ENCODE measurements at regions not wholly inside any gene's neighbourhood (a gene's known extent, or its start where the extent isn't known, plus 50 kb on each side); places are given as distances from the start of the nearest gene placed in this dataset.

DNA sequence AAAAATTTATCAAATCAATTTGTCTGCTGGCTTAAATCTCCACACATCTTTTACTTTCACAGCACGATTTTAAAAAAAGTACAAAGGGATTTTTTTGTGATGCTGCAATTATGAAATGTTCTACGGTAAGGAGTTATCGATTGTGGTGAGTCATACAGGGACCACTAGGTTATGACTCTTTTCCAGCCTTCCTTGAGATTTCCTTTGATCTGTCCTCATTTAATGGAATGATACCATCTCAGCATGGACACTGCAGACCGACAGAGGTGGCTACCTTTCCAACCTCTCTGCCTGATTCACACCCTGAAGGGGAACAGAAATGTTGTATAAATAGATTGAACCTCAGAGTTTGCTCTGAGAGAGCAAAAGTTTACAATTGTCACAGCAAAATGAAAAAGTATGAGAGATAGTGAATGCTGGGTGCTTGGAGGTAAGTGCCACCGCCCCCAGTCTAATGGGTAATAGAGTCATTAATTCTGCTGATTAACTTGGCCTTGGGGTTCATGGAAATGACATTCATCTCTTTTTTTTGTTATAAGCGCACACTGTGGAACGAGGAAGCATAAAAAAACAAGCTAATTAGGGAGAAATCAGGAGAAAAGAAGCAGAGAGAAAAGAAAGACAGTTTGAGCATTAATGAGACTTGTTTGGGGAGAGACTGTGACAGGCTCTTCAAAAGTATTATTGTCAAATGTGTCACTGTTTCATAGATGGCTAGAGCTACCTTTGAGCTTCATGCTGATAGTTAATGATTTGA is 306.0 kb downstream of the RNF144B start:
- H3K4me1 Mint-ChIP-seq (ENCODE audit: low read depth), result no peaks in the 10 kb centered on the region
- no peak for DNase-seq

GRCh38 chr6:18693881-18694280 is 306.7 kb downstream of the RNF144B start:
- no peaks in the 10 kb centered on the region for H3K4me1 Mint-ChIP-seq (ENCODE audit: low read depth)
- H3K36me3 Mint-ChIP-seq (ENCODE audit: insufficient read depth in 2 of 2), result no peaks in the 10 kb centered on the region
- ATAC-seq (replicated peaks in 1 of 2), result no peak
- H3K4me3 Mint-ChIP-seq, result no peak overlapping the region
- H3K9me3 Mint-ChIP-seq, result no peaks in the 10 kb centered on the region
- H3K27me3 Mint-ChIP-seq (ENCODE audit: low read depth), result no peaks in the 10 kb centered on the region
- H3K27ac Mint-ChIP-seq, result no peak overlapping the region
- DNase-seq, result no peak

More for the DNA sequence above, 306.0 kb downstream of the RNF144B start:
- Mint-ChIP-seq H3K27me3 (ENCODE audit: low read depth) (no peaks in the 10 kb centered on the region), H3K4me3 (no peak overlapping the region), H3K36me3 (ENCODE audit: insufficient read depth in 2 of 2) (no peaks in the 10 kb centered on the region), H3K9me3 (no peaks in the 10 kb centered on the region), H3K27ac (no peak overlapping the region)
- no peak for ATAC-seq (replicated peaks in 1 of 2)

GRCh38 chr6:18703546-18703945 is 316.4 kb downstream of the RNF144B start:
- Mint-ChIP-seq H3K27me3 (ENCODE audit: low read depth) (no peaks in the 10 kb centered on the region), H3K4me3 (no peak overlapping the region), H3K4me1 (ENCODE audit: low read depth) (no peaks in the 10 kb centered on the region), H3K36me3 (ENCODE audit: insufficient read depth in 2 of 2) (peaks cover 0 to 1% of the 10 kb centered on the region in 2 donors), H3K9me3 (peaks cover 6 to 7% of the 10 kb centered on the region in 2 donors), H3K27ac (no peak overlapping the region)
- DNase-seq (no peak), ATAC-seq (replicated peaks in 1 of 2) (no peak)

DNA sequence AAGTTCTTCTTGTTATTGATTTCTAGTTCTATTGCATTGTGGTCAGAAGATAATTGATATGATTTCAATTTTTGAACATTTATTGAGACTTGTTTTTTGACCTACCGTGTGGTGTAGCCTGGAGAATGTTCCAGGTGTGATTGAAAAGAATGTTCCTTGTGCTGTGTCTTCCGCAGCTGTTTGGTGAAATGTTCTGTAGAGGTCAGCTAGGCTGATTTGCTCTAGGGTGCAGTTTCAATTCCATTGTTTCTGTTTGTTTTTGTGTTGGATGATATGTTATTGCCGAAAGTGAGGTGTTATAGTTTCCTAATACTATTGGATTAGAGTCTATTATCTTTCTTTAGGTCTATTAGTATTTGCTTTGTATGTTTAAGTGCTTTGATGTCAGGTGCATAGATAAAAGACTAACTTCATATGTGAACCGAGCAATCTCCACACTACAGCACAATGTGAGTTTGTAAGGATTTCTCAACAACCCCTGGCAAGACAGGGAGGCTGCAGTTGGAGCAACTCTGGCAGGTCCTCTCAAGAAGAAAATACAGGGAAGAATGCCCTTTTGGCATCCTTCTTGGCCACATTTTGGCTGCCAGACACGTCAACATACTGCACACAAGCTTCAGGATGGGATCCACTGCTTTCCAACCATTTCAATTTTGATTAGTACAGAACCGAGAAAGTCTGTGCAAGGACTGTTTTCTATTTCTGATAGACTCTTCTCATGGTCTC is 320.7 kb downstream of the RNF144B start:
- Mint-ChIP-seq H3K27me3 (ENCODE audit: low read depth) (peaks cover 5% of the 10 kb centered on the region), H3K36me3 (ENCODE audit: insufficient read depth in 2 of 2) (peaks cover 1% of the 10 kb centered on the region in 2 donors)

GRCh38 chr6:18712595-18712994 is 325.4 kb downstream of the RNF144B start:
- Mint-ChIP-seq H3K4me3 (no peak overlapping the region), H3K27me3 (ENCODE audit: low read depth) (peaks cover 5% of the 10 kb centered on the region), H3K27ac (no peak overlapping the region), H3K9me3 (peaks cover 2 to 3% of the 10 kb centered on the region in 2 donors), H3K36me3 (ENCODE audit: insufficient read depth in 2 of 2) (peaks cover 0 to 1% of the 10 kb centered on the region in 2 donors), H3K4me1 (ENCODE audit: low read depth) (no peaks in the 10 kb centered on the region)
- no peak for DNase-seq
- no peak for ATAC-seq (replicated peaks in 1 of 2)

More for the DNA sequence above, 320.7 kb downstream of the RNF144B start:
- H3K27ac Mint-ChIP-seq, result no peak overlapping the region
- ATAC-seq (replicated peaks in 1 of 2) (no peak), DNase-seq (no peak)
- H3K9me3 Mint-ChIP-seq, result peaks cover 6 to 7% of the 10 kb centered on the region in 2 donors
- H3K4me3 Mint-ChIP-seq, result no peak overlapping the region
- no peaks in the 10 kb centered on the region for H3K4me1 Mint-ChIP-seq (ENCODE audit: low read depth)

- peaks cover 3% of the 10 kb centered on the region in 2 donors for H3K9me3 Mint-ChIP-seq
- no peak overlapping the region for H3K4me3 Mint-ChIP-seq
- DNase-seq, result no peak
- ATAC-seq (replicated peaks in 1 of 2), result no peak
- no peaks in the 10 kb centered on the region for H3K27me3 Mint-ChIP-seq (ENCODE audit: low read depth)
- no peaks in the 10 kb centered on the region for H3K36me3 Mint-ChIP-seq (ENCODE audit: insufficient read depth in 2 of 2)
- no peaks in the 10 kb centered on the region for H3K4me1 Mint-ChIP-seq (ENCODE audit: low read depth)
- H3K27ac Mint-ChIP-seq, result no peak overlapping the region
Observed at GRCh38 chr6:18720075-18720474, 332.9 kb downstream of the RNF144B start.

GRCh38 chr6:18724056-18724455 is 336.9 kb downstream of the RNF144B start:
- Mint-ChIP-seq H3K36me3 (ENCODE audit: insufficient read depth in 2 of 2) (no peaks in the 10 kb centered on the region), H3K27ac (no peak overlapping the region), H3K27me3 (ENCODE audit: low read depth) (no peaks in the 10 kb centered on the region), H3K9me3 (peaks cover 5% of the 10 kb centered on the region in 2 donors), H3K4me3 (no peak overlapping the region), H3K4me1 (ENCODE audit: low read depth) (no peaks in the 10 kb centered on the region)
- no peak for ATAC-seq (replicated peaks in 1 of 2)
- DNase-seq, result no peak

- peaks cover 4 to 7% of the 10 kb centered on the region in 2 donors for H3K9me3 Mint-ChIP-seq
Observed at GRCh38 chr6:18725449-18725848, 338.3 kb downstream of the RNF144B start.

GRCh38 chr6:18733921-18734550 is 346.9 kb downstream of the RNF144B start:
- Mint-ChIP-seq H3K36me3 (ENCODE audit: insufficient read depth in 2 of 2) (no peaks in the 10 kb centered on the region), H3K9me3 (peaks cover 2 to 11% of the 10 kb centered on the region in 2 donors), H3K27me3 (ENCODE audit: low read depth) (no peaks in the 10 kb centered on the region), H3K27ac (no peak overlapping the region), H3K4me1 (ENCODE audit: low read depth) (no peaks in the 10 kb centered on the region), H3K4me3 (no peak overlapping the region)
- ATAC-seq (replicated peaks in 1 of 2), result no peak
- DNase-seq, result no peak

More at GRCh38 chr6:18725449-18725848, 338.3 kb downstream of the RNF144B start:
- DNase-seq, result no peak
- H3K4me3 Mint-ChIP-seq, result no peak overlapping the region
- no peaks in the 10 kb centered on the region for H3K4me1 Mint-ChIP-seq (ENCODE audit: low read depth)
- ATAC-seq (replicated peaks in 1 of 2), result no peak
- no peak overlapping the region for H3K27ac Mint-ChIP-seq
- no peaks in the 10 kb centered on the region for H3K36me3 Mint-ChIP-seq (ENCODE audit: insufficient read depth in 2 of 2)
- H3K27me3 Mint-ChIP-seq (ENCODE audit: low read depth), result no peaks in the 10 kb centered on the region

DNA sequence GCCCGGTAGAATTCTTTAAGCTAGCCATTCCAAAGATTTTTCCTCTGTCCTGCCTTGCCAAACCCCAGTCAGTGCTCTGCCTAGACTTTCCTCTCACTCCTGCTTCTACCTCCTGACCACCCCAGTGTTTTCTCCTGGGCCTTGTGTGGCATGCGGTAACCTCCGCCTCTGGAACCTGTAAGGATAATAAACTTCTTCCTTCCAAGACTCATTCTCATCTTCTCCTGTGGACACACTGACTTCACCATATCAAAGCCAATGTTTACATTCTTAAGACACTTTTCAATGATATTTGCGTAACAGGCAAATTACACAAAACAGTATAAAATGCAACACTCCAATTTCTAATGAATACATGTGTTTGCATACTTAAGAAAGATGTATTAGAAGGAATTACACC is 354.6 kb downstream of the RNF144B start:
- peaks cover 0 to 2% of the 10 kb centered on the region in 2 donors for H3K9me3 Mint-ChIP-seq
- DNase-seq, result no peak
- ATAC-seq (replicated peaks in 1 of 2), result no peak
- no peak overlapping the region for H3K27ac Mint-ChIP-seq
- H3K36me3 Mint-ChIP-seq (ENCODE audit: insufficient read depth in 2 of 2), result no peaks in the 10 kb centered on the region
- H3K4me3 Mint-ChIP-seq, result no peak overlapping the region
- H3K4me1 Mint-ChIP-seq (ENCODE audit: low read depth), result no peaks in the 10 kb centered on the region
- no peaks in the 10 kb centered on the region for H3K27me3 Mint-ChIP-seq (ENCODE audit: low read depth)

GRCh38 chr6:18742406-18742805 is 355.3 kb downstream of the RNF144B start:
- no peaks in the 10 kb centered on the region for H3K27me3 Mint-ChIP-seq (ENCODE audit: low read depth)
- H3K4me3 Mint-ChIP-seq, result no peak overlapping the region
- H3K9me3 Mint-ChIP-seq, result peaks cover 0 to 2% of the 10 kb centered on the region in 2 donors
- H3K27ac Mint-ChIP-seq, result no peak overlapping the region
- ATAC-seq (replicated peaks in 1 of 2), result no peak
- H3K4me1 Mint-ChIP-seq (ENCODE audit: low read depth), result no peaks in the 10 kb centered on the region
- no peak for DNase-seq
- H3K36me3 Mint-ChIP-seq (ENCODE audit: insufficient read depth in 2 of 2), result no peaks in the 10 kb centered on the region

- no peak for ATAC-seq (replicated peaks in 1 of 2)
Observed at GRCh38 chr6:18746727-18747126, 359.6 kb downstream of the RNF144B start.

GRCh38 chr6:18748314-18748713 is 361.2 kb downstream of the RNF144B start:
- H3K27me3 Mint-ChIP-seq (ENCODE audit: low read depth), result no peaks in the 10 kb centered on the region
- no peak overlapping the region for H3K4me3 Mint-ChIP-seq
- no peak for ATAC-seq (replicated peaks in 1 of 2)
- H3K27ac Mint-ChIP-seq, result no peak overlapping the region
- H3K4me1 Mint-ChIP-seq (ENCODE audit: low read depth), result no peaks in the 10 kb centered on the region
- no peaks in the 10 kb centered on the region for H3K9me3 Mint-ChIP-seq
- DNase-seq, result no peak
- H3K36me3 Mint-ChIP-seq (ENCODE audit: insufficient read depth in 2 of 2), result no peaks in the 10 kb centered on the region

More at GRCh38 chr6:18746727-18747126, 359.6 kb downstream of the RNF144B start:
- Mint-ChIP-seq H3K4me1 (ENCODE audit: low read depth) (no peaks in the 10 kb centered on the region), H3K27me3 (ENCODE audit: low read depth) (no peaks in the 10 kb centered on the region), H3K36me3 (ENCODE audit: insufficient read depth in 2 of 2) (no peaks in the 10 kb centered on the region), H3K4me3 (no peak overlapping the region), H3K9me3 (peaks cover 0 to 1% of the 10 kb centered on the region in 2 donors), H3K27ac (no peak overlapping the region)
- DNase-seq, result no peak

Data from activated T-cell treated with anti-CD3 and anti-CD28 coated beads, Interleukin-2, amount 50 U/mL, for 72 hours (primary cell).